HG02973 (cell line): ENCODE measurements at regions not wholly inside any gene's neighbourhood (a gene's known extent, or its start where the extent isn't known, plus 50 kb on each side); places are given as distances from the start of the nearest gene placed in this dataset.
"Not testable (repeated sequence)": the region's sequence is repeated elsewhere in the genome, so short reads cannot be mapped to it uniquely, and the experiment has no call there.

Experiments
- ATAC-seq: cut with Tn5 transposase; IDR thresholded peaks from one replicate; pipeline ENCODE4 v1.9.1; 2021; ENCODE audit warnings: moderate library complexity; ENCODE audit not compliant: unreplicated experiment

DNA sequence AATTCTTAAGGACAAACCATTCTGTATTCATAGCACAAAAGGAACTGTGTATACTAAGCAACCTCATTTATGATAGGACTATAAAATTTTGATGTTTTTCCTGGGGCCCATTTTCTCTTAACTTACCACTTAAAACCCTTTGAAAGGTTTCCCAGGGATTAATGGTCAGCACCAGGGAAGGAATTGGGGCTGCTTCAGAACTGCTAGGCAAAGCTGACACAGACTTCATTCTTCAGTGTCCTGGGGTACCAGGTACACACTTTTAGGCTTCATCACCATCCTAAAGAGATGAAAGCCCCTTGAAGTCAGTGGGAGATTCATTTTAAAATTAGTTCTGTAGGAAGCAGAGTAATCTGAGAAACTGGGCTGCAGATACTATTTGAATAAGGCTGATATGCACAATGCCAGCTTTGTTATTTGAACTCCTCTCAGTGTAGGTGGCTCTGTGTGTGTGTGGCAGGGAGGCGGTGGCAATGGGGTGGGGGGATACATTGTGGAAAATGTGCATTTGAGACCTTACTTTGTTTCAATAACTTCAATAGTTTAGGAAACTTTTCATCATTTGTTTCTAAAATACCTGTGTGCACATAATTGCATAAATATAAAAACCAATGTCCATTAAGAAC is 329.3 kb upstream of the DCN start:
- ATAC-seq = no peak

- no peak for ATAC-seq
Observed at GRCh38 chr12:91507754-91508153, 325.1 kb upstream of the DCN start.

DNA sequence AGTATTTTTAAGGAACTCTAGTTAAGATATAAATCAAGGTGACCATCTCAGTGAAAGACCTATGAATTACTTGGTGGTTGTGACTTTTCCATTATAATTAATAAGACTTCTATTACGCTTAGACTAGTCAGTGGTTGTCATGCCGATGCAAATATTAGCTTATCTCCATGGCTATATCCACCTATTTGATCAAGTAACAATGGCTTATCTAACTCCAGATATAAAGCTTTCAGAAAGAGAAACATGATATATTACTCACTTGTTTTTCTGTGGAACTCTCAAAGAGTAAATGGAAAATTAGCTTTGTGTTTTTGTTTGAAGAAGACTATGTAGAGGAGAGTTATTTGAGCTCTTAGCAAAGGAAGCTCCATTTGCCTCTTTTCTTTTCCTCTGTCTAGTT is 323.8 kb upstream of the DCN start:
- ATAC-seq = no peak

DNA sequence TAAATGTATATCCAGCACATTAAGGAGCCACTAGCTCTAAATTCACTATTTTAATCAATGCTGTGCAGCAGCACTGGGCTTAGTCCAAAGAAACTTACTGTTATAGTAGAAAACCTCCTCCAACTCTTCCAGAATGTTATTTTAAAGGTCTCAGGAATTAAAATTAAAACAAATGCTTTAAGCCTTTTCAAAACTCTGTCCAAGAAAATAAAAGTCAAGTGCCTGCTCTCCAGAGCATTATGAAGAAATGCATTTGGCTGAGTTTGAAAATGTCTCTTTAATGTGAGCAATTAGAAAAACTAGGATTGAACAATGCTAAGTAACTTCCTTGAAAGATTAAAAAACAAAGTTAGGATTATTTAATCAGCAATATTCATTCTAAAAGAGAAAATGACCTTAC is 322.4 kb upstream of the DCN start:
- no peak for ATAC-seq

- no peak for ATAC-seq
Observed at GRCh38 chr12:91502208-91502607, 319.6 kb upstream of the DCN start.

GRCh38 chr12:91496337-91496736 is 313.7 kb upstream of the DCN start:
- ATAC-seq = no peak

- no peak for ATAC-seq
Observed at GRCh38 chr12:91493308-91493707, 310.7 kb upstream of the DCN start.

DNA sequence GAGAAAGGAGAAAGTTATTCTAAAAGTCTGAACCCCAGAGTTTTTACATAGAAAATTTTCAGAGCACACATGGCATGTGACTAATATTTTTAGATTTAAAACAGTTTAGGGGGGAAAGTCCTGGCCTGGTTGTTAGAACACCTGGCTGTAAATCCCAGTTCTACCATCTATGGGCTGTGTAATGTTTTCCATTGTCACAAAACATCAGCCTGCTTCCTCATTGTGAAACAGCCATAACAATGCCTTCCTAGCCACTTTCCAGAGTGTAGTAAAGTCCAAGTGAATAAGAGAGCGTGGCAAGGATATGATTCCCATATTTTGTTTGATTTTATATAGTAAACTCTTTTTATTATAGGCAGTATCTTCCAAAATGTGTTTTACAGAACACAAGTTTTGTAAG is 310.0 kb upstream of the DCN start:
- no peak for ATAC-seq

GRCh38 chr12:91490667-91491311 is 308.2 kb upstream of the DCN start:
- ATAC-seq = no peak

- no peak for ATAC-seq
Observed at GRCh38 chr12:91483471-91483985, 300.9 kb upstream of the DCN start.

GRCh38 chr12:91482231-91482630 is 299.6 kb upstream of the DCN start:
- no peak for ATAC-seq

- ATAC-seq = no peak
Observed at GRCh38 chr12:91478500-91478899, 295.9 kb upstream of the DCN start.

DNA sequence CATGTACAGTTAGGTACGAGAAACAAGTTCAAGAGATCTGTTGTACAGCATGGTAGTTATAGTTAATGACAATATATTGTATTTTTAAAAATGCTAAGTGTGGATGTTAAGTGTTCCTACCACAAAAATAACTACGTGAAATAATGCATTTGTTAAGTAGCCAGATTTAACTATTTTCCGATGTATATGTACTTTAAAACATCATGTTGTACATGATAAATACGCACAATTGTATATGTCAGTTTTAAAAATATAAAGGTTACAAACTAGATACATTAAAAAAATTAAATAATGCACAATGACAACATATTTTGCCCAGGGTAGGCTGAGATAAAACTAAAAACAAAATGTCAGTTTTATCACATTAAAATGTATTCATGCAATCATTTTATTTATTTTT is 285.1 kb upstream of the DCN start:
- no peak for ATAC-seq

DNA sequence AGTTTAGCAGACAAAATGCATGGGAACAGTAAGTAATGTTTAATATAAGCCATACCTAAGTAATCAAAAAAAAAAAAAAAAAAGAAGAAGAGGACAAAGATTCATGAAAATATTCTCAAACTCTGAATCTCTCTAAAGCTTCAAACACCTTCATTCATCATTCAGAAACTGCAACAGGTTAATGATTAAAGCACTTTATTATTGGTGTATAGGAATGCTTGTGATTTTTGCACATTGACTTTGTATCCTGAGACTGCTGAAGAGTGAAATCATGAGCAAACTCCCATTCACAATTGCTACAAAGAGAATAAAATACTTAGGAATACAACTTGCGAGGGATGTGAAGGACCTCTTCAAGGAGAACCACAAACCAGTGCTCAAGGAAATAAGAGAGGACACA is 278.4 kb upstream of the DCN start:
- ATAC-seq = no peak

DNA sequence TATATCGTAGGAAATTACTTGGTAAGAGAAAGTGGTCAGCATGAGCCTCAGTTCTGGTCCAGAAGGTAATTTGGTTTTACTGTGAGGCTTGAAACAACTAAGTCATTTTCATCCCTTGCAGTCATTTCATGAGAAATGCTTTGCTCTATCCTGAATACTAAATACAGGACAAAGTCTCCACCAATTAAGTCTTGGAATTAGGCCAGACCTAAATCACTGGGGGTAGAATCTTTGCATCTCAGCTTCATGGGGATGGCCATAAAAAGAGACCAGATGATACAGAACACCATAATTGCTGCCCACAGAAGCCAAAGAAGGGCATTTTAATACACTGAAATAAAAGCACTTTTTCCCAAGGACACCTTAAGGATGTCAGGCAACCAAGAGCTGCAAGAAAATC is 277.9 kb upstream of the DCN start:
- no peak for ATAC-seq

- no peak for ATAC-seq
Observed at GRCh38 chr12:91455321-91455720, 272.7 kb upstream of the DCN start.

- ATAC-seq = no peak
Observed at GRCh38 chr12:91454179-91454578, 271.6 kb upstream of the DCN start.

DNA sequence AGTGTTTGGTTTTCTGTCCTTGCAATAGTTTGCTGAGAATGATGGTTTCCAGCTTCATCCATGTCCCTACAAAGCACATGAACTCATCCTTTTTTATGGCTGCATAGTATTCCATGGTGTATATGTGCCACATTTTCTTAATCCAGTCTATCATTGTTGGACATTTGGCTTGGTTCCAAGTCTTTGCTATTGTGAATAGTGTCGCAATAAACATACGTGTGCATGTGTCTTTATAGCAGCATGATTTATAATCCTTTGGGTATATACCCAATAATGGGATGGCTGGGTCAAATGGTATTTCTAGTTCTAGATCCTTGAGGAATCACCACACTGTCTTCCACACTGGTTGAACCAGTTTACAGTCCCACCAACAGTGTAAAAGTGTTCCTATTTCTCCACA is 269.8 kb upstream of the DCN start:
- not testable (repeated sequence) for ATAC-seq

DNA sequence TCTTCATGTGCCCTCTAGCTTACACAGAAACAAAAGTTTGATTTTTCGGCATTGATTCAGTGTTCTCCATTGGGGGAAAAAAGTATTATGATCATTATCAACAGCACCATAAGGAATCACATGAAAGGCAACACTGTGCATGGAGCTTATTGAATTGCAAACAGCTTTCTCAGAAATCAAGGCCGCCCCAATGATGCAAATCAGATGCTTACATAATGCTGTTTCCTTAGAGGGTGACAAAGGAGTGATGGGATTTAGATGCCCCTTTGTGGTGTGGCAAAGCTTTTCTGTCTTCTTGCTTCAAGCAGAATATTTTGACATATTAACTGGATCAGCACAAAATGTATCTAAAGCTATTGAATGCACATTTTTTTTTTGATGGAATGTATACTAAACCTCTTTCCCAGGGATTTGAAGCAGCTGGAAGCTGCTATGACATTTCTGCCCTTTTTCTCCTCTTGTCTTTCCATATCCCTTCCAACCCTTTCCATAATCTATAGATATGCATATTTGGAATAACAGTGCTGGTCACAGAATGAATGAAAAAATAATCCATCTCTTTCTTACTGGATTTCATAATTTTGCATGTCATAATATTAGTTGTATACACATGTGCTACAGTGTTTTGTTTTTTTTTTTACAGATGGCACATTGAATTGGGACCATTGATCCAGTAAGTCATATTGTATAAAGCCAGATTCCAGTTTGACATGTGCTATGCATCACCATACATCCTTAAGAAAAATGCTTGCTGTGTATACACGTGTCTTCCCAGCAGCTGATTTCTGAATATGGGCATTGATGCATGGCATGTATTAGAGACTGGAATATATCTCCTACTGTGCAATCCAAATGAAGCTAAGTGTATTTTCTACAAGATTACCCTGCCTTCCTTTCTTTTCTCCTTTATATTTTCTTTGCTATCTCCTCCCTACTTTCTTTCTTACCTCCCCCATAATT is 259.7 kb upstream of the DCN start:
- no peak for ATAC-seq

GRCh38 chr12:91441246-91441645 is 258.6 kb upstream of the DCN start:
- ATAC-seq = no peak

GRCh38 chr12:91434081-91434480 is 251.5 kb upstream of the DCN start:
- no peak for ATAC-seq

DNA sequence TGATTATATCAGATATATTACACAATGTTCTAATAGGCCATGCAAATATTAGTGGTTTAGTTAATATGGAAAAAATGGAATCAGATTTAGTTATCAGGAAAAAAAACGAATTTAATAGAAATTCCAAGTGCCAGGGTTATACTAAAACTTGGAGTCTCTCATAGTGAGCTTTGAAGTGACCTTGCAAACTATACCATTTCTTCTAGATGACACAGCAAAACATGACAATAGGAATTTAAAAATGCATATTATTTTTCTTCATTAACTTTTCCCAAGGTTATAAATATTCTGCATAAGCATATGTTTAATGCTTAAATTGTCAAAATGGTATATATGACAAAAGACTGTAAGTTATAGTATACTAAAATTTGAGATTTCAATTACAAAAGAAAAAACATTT is 250.1 kb upstream of the DCN start:
- no peak for ATAC-seq
